Neural cell (in vitro differentiated cells): ENCODE measurements at regions not wholly inside any gene's neighbourhood (a gene's known extent, or its start where the extent isn't known, plus 50 kb on each side); places are given as distances from the start of the nearest gene placed in this dataset.

Experiments used
- H2AFZ ChIP-seq: fragments of 200-600, 300-800 bp; sonication (generic), shearing (Covaris generic); 2 replicates; pipeline ENCODE4 v1.6.0; 2014; ENCODE audit warnings: low read depth, mild to moderate bottlenecking, antibody characterized with exemption, low read length, moderate library complexity
- H3F3A ChIP-seq: fragments of 200-600 bp; shearing (Covaris generic); 2 replicates; pipeline ENCODE4 v1.6.1; 2016; ENCODE audit warnings: mild to moderate bottlenecking, moderate library complexity, mixed read lengths, antibody characterized with exemption, low read length; ENCODE audit not compliant: insufficient read depth, poor library complexity, severe bottlenecking
- H3K27ac ChIP-seq: fragments of 200-600, 300-800 bp; sonication (generic), shearing (Covaris generic); 2 replicates; pipeline ENCODE4 v1.5.1; 2014; ENCODE audit warnings: mild to moderate bottlenecking, low read length, moderate library complexity
- H3K27me3 ChIP-seq: fragments of 300-800, 200-600 bp; sonication (generic), shearing (Covaris generic); 2 replicates; pipeline ENCODE4 v1.6.0; 2014; ENCODE audit warnings: mild to moderate bottlenecking, low read depth, low read length, moderate library complexity; ENCODE audit not compliant: insufficient read depth
- H3K36me3 ChIP-seq: fragments of 300-800, 200-600 bp; sonication (generic), shearing (Covaris generic); 2 replicates; pipeline ENCODE4 v1.5.1; 2014; ENCODE audit warnings: mild to moderate bottlenecking, antibody characterized with exemption, low read length, moderate library complexity; ENCODE audit not compliant: insufficient read depth
- H3K4me2 ChIP-seq: fragments of 300-800, 200-600 bp; sonication (generic), shearing (Covaris generic); 2 replicates; pipeline ENCODE4 v1.6.0; 2014; ENCODE audit warnings: mild to moderate bottlenecking, low read length
- H3K4me3 ChIP-seq: fragments of 300-800, 200-600 bp; sonication (generic), shearing (Covaris generic); 2 replicates; pipeline ENCODE4 v1.5.1; 2014; ENCODE audit warnings: mild to moderate bottlenecking, low read length, moderate library complexity
- H3K79me2 ChIP-seq: fragments of 200-600 bp; shearing (Covaris generic); replicated peaks from 2 replicates; pipeline ENCODE4 v1.6.0; 2014; ENCODE audit warnings: mild to moderate bottlenecking, low read length, moderate library complexity; ENCODE audit not compliant: insufficient read depth
- H3K9ac ChIP-seq: fragments of 300-800, 200-600 bp; sonication (generic), shearing (Covaris generic); 2 replicates; pipeline ENCODE4 v1.6.1; 2016; ENCODE audit warnings: mild to moderate bottlenecking, low read length, mixed read lengths
- H3K9me2 ChIP-seq: fragments of 200-600 bp; shearing (Covaris generic); 2 replicates; pipeline ENCODE4 v1.6.1; 2016; ENCODE audit warnings: mild to moderate bottlenecking, low read length, mixed read lengths; ENCODE audit not compliant: insufficient read depth
- H3K9me3 ChIP-seq: fragments of 200-600, 300-800 bp; sonication (generic), shearing (Covaris generic); 2 replicates; pipeline ENCODE4 v1.6.1; 2016; ENCODE audit warnings: mild to moderate bottlenecking, mixed run types, low read length, moderate library complexity, mixed read lengths
- H4K20me1 ChIP-seq: fragments of 200-600 bp; shearing (Covaris generic); 2 replicates; pipeline ENCODE4 v1.6.1; 2016; ENCODE audit warnings: mild to moderate bottlenecking, mixed run types; ENCODE audit not compliant: insufficient read depth
- EP300 ChIP-seq: fragments of 450-650 bp; conservative IDR thresholded peaks from 2 replicates; pipeline ENCODE4 v1.6.1; 2014; ENCODE audit warnings: antibody characterized with exemption, mild to moderate bottlenecking, moderate library complexity; ENCODE audit not compliant: poor library complexity, severe bottlenecking
- EZH2 ChIP-seq: fragments of 200-600, 300-800 bp; shearing (Covaris generic), sonication (generic); IDR thresholded peaks from 2 replicates; pipeline ENCODE4 v1.6.1; 2014; ENCODE audit warnings: antibody characterized with exemption, low read length, borderline replicate concordance, mild to moderate bottlenecking; ENCODE audit not compliant: insufficient read depth, poor library complexity, severe bottlenecking
- MXI1 ChIP-seq: fragments of 450-650 bp; conservative IDR thresholded peaks from 2 replicates; pipeline ENCODE4 v1.6.1; 2014; ENCODE audit warnings: antibody characterized with exemption, mild to moderate bottlenecking; ENCODE audit not compliant: poor library complexity, severe bottlenecking
- POLR2AphosphoS5 ChIP-seq: IDR thresholded peaks from 2 replicates; pipeline ENCODE4 v1.6.1; 2012
- RAD21 ChIP-seq: fragments of 450-650 bp; conservative IDR thresholded peaks from 2 replicates; pipeline ENCODE4 v1.6.1; 2014; ENCODE audit warnings: antibody characterized with exemption, mild to moderate bottlenecking, moderate library complexity
- SMC3 ChIP-seq: fragments of 450-650 bp; conservative IDR thresholded peaks from 2 replicates; pipeline ENCODE4 v1.6.1; 2014; ENCODE audit warnings: antibody characterized with exemption, mild to moderate bottlenecking, moderate library complexity; ENCODE audit not compliant: poor library complexity
- TAF1 ChIP-seq: IDR thresholded peaks from 2 replicates; pipeline ENCODE4 v1.6.1; 2012; ENCODE audit warnings: low read depth
- TF ChIP-seq, protein P1 (sequence below): IDR thresholded peaks from 2 replicates; pipeline ENCODE4 v1.6.1; 2012; ENCODE audit warnings: borderline replicate concordance
- TF ChIP-seq, protein P2 (sequence below): fragments of 450-650 bp; IDR thresholded peaks from 2 replicates; pipeline ENCODE4 v1.5.1; 2014; ENCODE audit warnings: antibody characterized with exemption, mild to moderate bottlenecking, moderate library complexity; ENCODE audit not compliant: poor library complexity, severe bottlenecking

DNA sequence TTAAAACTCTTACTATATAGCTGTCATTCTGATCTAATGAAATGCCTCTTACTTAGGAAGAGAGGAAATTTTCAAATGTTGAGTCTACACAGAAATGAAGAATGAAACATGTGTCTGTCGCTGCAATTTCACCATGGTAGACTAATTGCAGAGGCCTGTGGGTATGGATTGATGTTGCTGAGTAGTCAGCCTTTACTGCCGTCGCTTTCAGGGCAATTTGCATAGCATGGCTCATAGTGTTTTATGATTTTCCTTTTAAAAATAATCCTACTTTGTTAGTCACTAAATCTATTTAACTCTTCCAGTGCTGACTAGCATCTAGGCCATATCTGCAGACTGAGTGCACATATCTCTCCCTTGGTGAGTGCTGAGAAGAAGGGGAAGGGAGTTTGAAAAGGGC is 819.2 kb downstream of the SATB2 start:
- TF ChIP-seq POLR2AphosphoS5 (no peak), SMC3 (no peak), MXI1 (no peak)
- Histone ChIP-seq H3K9ac (no peak overlapping the region), H3K9me3 (no peaks in the 10 kb centered on the region), H3F3A (no peaks in the 10 kb centered on the region), H3K4me3 (no peak overlapping the region), H4K20me1 (no peaks in the 10 kb centered on the region), H3K36me3 (no peaks in the 10 kb centered on the region), H3K4me2 (no peak overlapping the region), H3K79me2 (no peaks in the 10 kb centered on the region), H2AFZ (no peak overlapping the region), H3K9me2 (no peaks in the 10 kb centered on the region), H3K27me3 (no peaks in the 10 kb centered on the region), H3K27ac (no peak overlapping the region)

DNA sequence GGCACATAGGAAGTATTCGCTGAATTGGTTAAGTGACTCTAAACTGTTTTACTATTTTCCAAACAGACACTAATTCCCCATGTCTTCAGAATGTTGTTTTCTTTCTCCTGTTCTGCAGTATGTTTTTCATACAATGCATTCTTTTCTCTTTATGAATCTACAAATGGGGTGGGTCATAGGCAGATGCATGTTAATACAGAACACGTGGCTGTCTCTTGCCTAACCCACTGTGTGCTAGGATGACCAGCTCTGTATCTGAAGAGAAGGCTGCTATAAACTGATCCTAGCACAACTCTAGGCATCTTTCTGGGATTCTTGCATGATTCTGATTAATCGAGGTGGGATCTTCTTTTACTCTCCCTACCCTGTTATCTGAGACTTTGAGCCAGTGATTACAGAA is 826.0 kb downstream of the PLCL1 start:
- H3K9me3 ChIP-seq = no peaks in the 10 kb centered on the region
- no peak overlapping the region for H3K4me2 ChIP-seq
- H4K20me1 ChIP-seq = no peaks in the 10 kb centered on the region
- no peaks in the 10 kb centered on the region for H3K9me2 ChIP-seq
- no peaks in the 10 kb centered on the region for H3K79me2 ChIP-seq
- H3K4me3 ChIP-seq = no peak overlapping the region
- no peaks in the 10 kb centered on the region for H3K36me3 ChIP-seq
- no peak overlapping the region for H2AFZ ChIP-seq
- H3K27me3 ChIP-seq = no peaks in the 10 kb centered on the region
- no peak overlapping the region for H3K27ac ChIP-seq
- TF ChIP-seq, protein P1, sequence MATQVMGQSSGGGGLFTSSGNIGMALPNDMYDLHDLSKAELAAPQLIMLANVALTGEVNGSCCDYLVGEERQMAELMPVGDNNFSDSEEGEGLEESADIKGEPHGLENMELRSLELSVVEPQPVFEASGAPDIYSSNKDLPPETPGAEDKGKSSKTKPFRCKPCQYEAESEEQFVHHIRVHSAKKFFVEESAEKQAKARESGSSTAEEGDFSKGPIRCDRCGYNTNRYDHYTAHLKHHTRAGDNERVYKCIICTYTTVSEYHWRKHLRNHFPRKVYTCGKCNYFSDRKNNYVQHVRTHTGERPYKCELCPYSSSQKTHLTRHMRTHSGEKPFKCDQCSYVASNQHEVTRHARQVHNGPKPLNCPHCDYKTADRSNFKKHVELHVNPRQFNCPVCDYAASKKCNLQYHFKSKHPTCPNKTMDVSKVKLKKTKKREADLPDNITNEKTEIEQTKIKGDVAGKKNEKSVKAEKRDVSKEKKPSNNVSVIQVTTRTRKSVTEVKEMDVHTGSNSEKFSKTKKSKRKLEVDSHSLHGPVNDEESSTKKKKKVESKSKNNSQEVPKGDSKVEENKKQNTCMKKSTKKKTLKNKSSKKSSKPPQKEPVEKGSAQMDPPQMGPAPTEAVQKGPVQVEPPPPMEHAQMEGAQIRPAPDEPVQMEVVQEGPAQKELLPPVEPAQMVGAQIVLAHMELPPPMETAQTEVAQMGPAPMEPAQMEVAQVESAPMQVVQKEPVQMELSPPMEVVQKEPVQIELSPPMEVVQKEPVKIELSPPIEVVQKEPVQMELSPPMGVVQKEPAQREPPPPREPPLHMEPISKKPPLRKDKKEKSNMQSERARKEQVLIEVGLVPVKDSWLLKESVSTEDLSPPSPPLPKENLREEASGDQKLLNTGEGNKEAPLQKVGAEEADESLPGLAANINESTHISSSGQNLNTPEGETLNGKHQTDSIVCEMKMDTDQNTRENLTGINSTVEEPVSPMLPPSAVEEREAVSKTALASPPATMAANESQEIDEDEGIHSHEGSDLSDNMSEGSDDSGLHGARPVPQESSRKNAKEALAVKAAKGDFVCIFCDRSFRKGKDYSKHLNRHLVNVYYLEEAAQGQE = no peak
- TF ChIP-seq MXI1 (no peak), RAD21 (no peak), EZH2 (no peak), TAF1 (no peak), SMC3 (no peak), POLR2AphosphoS5 (no peak)
- TF ChIP-seq, protein P2, sequence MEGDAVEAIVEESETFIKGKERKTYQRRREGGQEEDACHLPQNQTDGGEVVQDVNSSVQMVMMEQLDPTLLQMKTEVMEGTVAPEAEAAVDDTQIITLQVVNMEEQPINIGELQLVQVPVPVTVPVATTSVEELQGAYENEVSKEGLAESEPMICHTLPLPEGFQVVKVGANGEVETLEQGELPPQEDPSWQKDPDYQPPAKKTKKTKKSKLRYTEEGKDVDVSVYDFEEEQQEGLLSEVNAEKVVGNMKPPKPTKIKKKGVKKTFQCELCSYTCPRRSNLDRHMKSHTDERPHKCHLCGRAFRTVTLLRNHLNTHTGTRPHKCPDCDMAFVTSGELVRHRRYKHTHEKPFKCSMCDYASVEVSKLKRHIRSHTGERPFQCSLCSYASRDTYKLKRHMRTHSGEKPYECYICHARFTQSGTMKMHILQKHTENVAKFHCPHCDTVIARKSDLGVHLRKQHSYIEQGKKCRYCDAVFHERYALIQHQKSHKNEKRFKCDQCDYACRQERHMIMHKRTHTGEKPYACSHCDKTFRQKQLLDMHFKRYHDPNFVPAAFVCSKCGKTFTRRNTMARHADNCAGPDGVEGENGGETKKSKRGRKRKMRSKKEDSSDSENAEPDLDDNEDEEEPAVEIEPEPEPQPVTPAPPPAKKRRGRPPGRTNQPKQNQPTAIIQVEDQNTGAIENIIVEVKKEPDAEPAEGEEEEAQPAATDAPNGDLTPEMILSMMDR = no peak
- no peaks in the 10 kb centered on the region for H3F3A ChIP-seq
- no peak overlapping the region for H3K9ac ChIP-seq

DNA sequence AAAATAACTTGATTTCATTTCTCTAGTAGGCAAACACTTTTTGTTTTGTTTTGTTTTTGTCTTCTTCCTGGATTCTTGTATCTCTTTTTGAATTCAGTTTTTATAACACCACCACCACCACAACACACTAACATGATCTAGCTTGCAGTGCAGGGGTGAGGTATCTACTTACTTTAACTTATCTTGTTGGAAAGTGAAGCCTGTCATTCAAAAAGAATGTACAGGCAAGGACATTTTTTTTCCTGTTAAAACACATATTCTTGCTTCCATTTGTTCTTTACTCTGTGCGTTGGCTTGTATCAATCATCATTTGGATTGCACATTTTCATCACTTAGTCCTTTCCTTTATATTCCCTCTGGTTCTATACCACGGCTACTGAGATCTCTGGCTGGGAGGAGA is 824.2 kb downstream of the PLCL1 start:
- H3K4me3 ChIP-seq = no peak overlapping the region
- no peaks in the 10 kb centered on the region for H3K27me3 ChIP-seq
- H4K20me1 ChIP-seq = no peaks in the 10 kb centered on the region
- H2AFZ ChIP-seq = no peak overlapping the region
- no peaks in the 10 kb centered on the region for H3K9me3 ChIP-seq
- no peak overlapping the region for H3K4me2 ChIP-seq
- H3F3A ChIP-seq = no peaks in the 10 kb centered on the region
- no peaks in the 10 kb centered on the region for H3K36me3 ChIP-seq
- no peaks in the 10 kb centered on the region for H3K9me2 ChIP-seq
- no peak overlapping the region for H3K9ac ChIP-seq
- TF ChIP-seq EP300 (no peak), MXI1 (no peak), POLR2AphosphoS5 (no peak)
- TF ChIP-seq, protein P1 = no peak
- no peak overlapping the region for H3K27ac ChIP-seq
- no peaks in the 10 kb centered on the region for H3K79me2 ChIP-seq
